HEK293 (cell line): ENCODE measurements at regions not wholly inside any gene's neighbourhood (a gene's known extent, or its start where the extent isn't known, plus 50 kb on each side); places are given as distances from the start of the nearest gene placed in this dataset.

Source experiments
- KLF16 ChIP-seq: fragments of 450-650 bp; formaldehyde crosslinking; IDR thresholded peaks from 2 replicates; pipeline ENCODE4 v1.5.1; 2017; ENCODE audit warnings: missing biosample characterization, missing genetic modification characterization
- YY1 ChIP-seq: fragments of 450-650 bp; formaldehyde crosslinking; IDR thresholded peaks from 2 replicates; pipeline ENCODE4 v1.5.1; 2018; ENCODE audit warnings: missing biosample characterization, missing genetic modification characterization
- ZBTB44 ChIP-seq: fragments of 450-650 bp; IDR thresholded peaks from 2 replicates; pipeline ENCODE4 v1.5.1; 2018; ENCODE audit warnings: missing biosample characterization, mild to moderate bottlenecking, missing genetic modification characterization
- ZBTB7A ChIP-seq: fragments of 450-650 bp; formaldehyde crosslinking; IDR thresholded peaks from 2 replicates; pipeline ENCODE4 v1.5.1; 2016; ENCODE audit warnings: low read depth, missing biosample characterization, missing genetic modification characterization
- ZNF2 ChIP-seq: fragments of 450-650 bp; formaldehyde crosslinking; IDR thresholded peaks from 2 replicates; pipeline ENCODE4 v1.5.1; 2016; ENCODE audit warnings: missing biosample characterization, missing genetic modification characterization
- ZSCAN30 ChIP-seq: fragments of 450-650 bp; IDR thresholded peaks from 2 replicates; pipeline ENCODE4 v1.5.1; 2018; ENCODE audit warnings: missing biosample characterization, mild to moderate bottlenecking, missing genetic modification characterization, moderate library complexity
- TF ChIP-seq, protein P1 (sequence below): fragments of 450-650 bp; formaldehyde crosslinking; IDR thresholded peaks from 2 replicates; pipeline ENCODE4 v1.5.1; 2017; ENCODE audit warnings: missing biosample characterization, mild to moderate bottlenecking, missing genetic modification characterization, moderate library complexity
- TF ChIP-seq, protein P2 (sequence below): fragments of 450-650 bp; formaldehyde crosslinking; IDR thresholded peaks from 2 replicates; pipeline ENCODE4 v1.5.1; 2016; ENCODE audit warnings: missing biosample characterization, missing genetic modification characterization

DNA sequence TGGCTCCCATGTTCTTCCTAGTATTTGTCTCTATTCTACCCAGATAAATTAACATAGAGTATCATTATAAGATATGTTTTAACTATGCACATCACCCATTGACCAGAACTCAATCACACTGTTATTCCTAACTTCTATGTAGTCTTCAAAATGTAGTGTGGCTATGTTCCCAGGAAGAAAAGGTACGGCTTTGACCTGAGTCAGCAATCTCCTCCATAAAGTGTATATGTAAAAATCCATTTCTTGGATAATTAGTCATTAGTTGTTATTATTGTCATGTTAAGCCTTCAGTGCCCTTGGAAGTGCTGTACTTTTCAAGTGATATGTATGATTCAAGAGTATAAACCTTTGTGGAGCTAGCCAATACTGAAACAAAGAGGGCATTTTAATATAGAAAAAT is 444.0 kb upstream of the ZWINT start:
- TF ChIP-seq, protein P1, sequence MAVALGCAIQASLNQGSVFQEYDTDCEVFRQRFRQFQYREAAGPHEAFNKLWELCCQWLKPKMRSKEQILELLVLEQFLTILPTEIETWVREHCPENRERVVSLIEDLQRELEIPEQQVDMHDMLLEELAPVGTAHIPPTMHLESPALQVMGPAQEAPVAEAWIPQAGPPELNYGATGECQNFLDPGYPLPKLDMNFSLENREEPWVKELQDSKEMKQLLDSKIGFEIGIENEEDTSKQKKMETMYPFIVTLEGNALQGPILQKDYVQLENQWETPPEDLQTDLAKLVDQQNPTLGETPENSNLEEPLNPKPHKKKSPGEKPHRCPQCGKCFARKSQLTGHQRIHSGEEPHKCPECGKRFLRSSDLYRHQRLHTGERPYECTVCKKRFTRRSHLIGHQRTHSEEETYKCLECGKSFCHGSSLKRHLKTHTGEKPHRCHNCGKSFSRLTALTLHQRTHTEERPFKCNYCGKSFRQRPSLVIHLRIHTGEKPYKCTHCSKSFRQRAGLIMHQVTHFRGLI, result no peak
- TF ChIP-seq, protein P2, sequence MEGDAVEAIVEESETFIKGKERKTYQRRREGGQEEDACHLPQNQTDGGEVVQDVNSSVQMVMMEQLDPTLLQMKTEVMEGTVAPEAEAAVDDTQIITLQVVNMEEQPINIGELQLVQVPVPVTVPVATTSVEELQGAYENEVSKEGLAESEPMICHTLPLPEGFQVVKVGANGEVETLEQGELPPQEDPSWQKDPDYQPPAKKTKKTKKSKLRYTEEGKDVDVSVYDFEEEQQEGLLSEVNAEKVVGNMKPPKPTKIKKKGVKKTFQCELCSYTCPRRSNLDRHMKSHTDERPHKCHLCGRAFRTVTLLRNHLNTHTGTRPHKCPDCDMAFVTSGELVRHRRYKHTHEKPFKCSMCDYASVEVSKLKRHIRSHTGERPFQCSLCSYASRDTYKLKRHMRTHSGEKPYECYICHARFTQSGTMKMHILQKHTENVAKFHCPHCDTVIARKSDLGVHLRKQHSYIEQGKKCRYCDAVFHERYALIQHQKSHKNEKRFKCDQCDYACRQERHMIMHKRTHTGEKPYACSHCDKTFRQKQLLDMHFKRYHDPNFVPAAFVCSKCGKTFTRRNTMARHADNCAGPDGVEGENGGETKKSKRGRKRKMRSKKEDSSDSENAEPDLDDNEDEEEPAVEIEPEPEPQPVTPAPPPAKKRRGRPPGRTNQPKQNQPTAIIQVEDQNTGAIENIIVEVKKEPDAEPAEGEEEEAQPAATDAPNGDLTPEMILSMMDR (tag by site-specific recombination), result no peak
- TF ChIP-seq ZBTB44 (tag by site-specific recombination) (no peak), ZNF2 (tag by site-specific recombination) (no peak), YY1 (no peak), ZBTB7A (no peak), ZSCAN30 (tag by site-specific recombination) (no peak), KLF16 (no peak)
